KBM-7 (cell line): ENCODE measurements at regions not wholly inside any gene's neighbourhood (a gene's known extent, or its start where the extent isn't known, plus 50 kb on each side); places are given as distances from the start of the nearest gene placed in this dataset.

Source experiments
- DNase-seq: peaks from one replicate; pipeline ENCODE4 v3.0.0-alpha.2; 2015
- in situ Hi-C: fragments of 300-500 bp; cut with MboI; formaldehyde crosslinking; loops from 2 replicates; pipeline ENCODE4 v1.14.3; 2020; ENCODE audit warnings: low sequenced_read_pairs, low pct_unique_long_range_greater_than_20kb, mixed read lengths

- in situ Hi-C loops, result no loop called here
- DNase-seq, result no peak
Observed at GRCh38 chrX:4830880-4831557, 1117.6 kb upstream of the PRKX start.

- in situ Hi-C loops, result no loop called here
- peak; percentile 67 for DNase-seq
Observed at GRCh38 chrX:4825550-4825949, 1112.1 kb upstream of the PRKX start.

- peak; percentile 93 for DNase-seq
- in situ Hi-C loops, result no loop called here
Observed at GRCh38 chrX:4809571-4809970, 1096.1 kb upstream of the PRKX start.

GRCh38 chrX:4805502-4805901, 1092.1 kb upstream of the PRKX start:
- in situ Hi-C loops, result no loop called here
- no peak for DNase-seq

- in situ Hi-C loops, result no loop called here
- DNase-seq, result no peak
Observed at GRCh38 chrX:4800756-4801155, 1087.3 kb upstream of the PRKX start.

- in situ Hi-C loops, result no loop called here
- no peak for DNase-seq
Observed at GRCh38 chrX:4787971-4788370, 1074.5 kb upstream of the PRKX start.

GRCh38 chrX:4764888-4765287, 1051.4 kb upstream of the PRKX start:
- no peak for DNase-seq
- in situ Hi-C loops, result no loop called here

GRCh38 chrX:4762196-4762595, 1048.7 kb upstream of the PRKX start:
- DNase-seq, result no peak
- in situ Hi-C loops, result no loop called here

- DNase-seq, result peak; percentile 75
- in situ Hi-C loops, result no loop called here
Observed at GRCh38 chrX:4754878-4755604, 1041.6 kb upstream of the PRKX start.

GRCh38 chrX:4741024-4741423, 1027.6 kb upstream of the PRKX start:
- in situ Hi-C loops, result no loop called here
- no peak for DNase-seq

GRCh38 chrX:4735299-4735698, 1021.9 kb upstream of the PRKX start:
- DNase-seq, result no peak
- in situ Hi-C loops, result no loop called here

GRCh38 chrX:4710618-4711433, 997.4 kb upstream of the PRKX start:
- DNase-seq, result peak; percentile 98
- in situ Hi-C loops, result no loop called here

GRCh38 chrX:4708970-4709760, 995.7 kb upstream of the PRKX start:
- in situ Hi-C loops, result no loop called here
- peak; percentile 70 for DNase-seq

GRCh38 chrX:4706961-4707360, 993.5 kb upstream of the PRKX start:
- in situ Hi-C loops, result no loop called here
- DNase-seq, result no peak

- in situ Hi-C loops, result no loop called here
- peak; percentile 94 for DNase-seq
Observed at GRCh38 chrX:4690521-4690920, 977.1 kb upstream of the PRKX start.

- in situ Hi-C loops, result no loop called here
- DNase-seq, result no peak
Observed at GRCh38 chrX:4682636-4683035, 969.2 kb upstream of the PRKX start.

GRCh38 chrX:4675686-4676300, 962.3 kb upstream of the PRKX start:
- in situ Hi-C loops, result no loop called here

GRCh38 chrX:4674028-4674782, 960.8 kb upstream of the PRKX start:
- DNase-seq, result no peak
- in situ Hi-C loops, result no loop called here

More at GRCh38 chrX:4675686-4676300, 962.3 kb upstream of the PRKX start:
- no peak for DNase-seq
